Upper lobe of left lung (tissue), 4 donors: ENCODE measurements at regions not wholly inside any gene's neighbourhood (a gene's known extent, or its start where the extent isn't known, plus 50 kb on each side); places are given as distances from the start of the nearest gene placed in this dataset.

ENCODE experiments used
- CTCF ChIP-seq, 6 experiments: fragments of 450-650 bp in 4 of 6; fragments of 200-600 bp in 2 of 6; sonication (generic) in 2 of 6; IDR thresholded peaks; one replicate each; pipeline ENCODE4 v1.5.1; 2016 to 2019; ENCODE audit warnings: antibody characterized with exemption in 6 of 6
- EP300 ChIP-seq, 4 donors: sonication (generic); formaldehyde crosslinking; IDR thresholded peaks; one replicate each; pipeline ENCODE4 v1.5.1; 2017; ENCODE audit warnings: antibody characterized with exemption in 4 of 4, control low read depth in 2 of 4
- POLR2A ChIP-seq, 4 donors: fragments of 450-650 bp; IDR thresholded peaks; one replicate each; pipeline ENCODE4 v1.5.1; 2016 to 2017; ENCODE audit warnings: antibody characterized with exemption in 4 of 4, mild to moderate bottlenecking in 2 of 4
- POLR2AphosphoS5 ChIP-seq, 2 donors: sonication (generic); formaldehyde crosslinking; IDR thresholded peaks; one replicate each; pipeline ENCODE4 v1.5.1; 2017; ENCODE audit warnings: antibody characterized with exemption in 2 of 2

GRCh38 chr20:58142843-58143185 lies 85.6 kb downstream of the ANKRD60 start:
- TF ChIP-seq CTCF (IDR thresholded peaks at IDR 0.05) (no peak), EP300 (IDR thresholded peaks at IDR 0.05) (no peak), POLR2AphosphoS5 (IDR thresholded peaks at IDR 0.05) (no peak), POLR2A (IDR thresholded peaks at IDR 0.05) (no peak)
